D721Med (cell line): ENCODE measurements at regions not wholly inside any gene's neighbourhood (a gene's known extent, or its start where the extent isn't known, plus 50 kb on each side); places are given as distances from the start of the nearest gene placed in this dataset.

Experiments
- DNase-seq: peaks from one replicate; pipeline ENCODE4 v3.0.0; 2011; ENCODE audit warnings: low spot score; ENCODE audit not compliant: insufficient read length
- FAIRE-seq: peaks from 2 replicates; lab custom pipeline; 2011; peaks lifted over from hg19 to GRCh38; lab: Jason Lieb, UNC
- TF ChIP-seq, protein P1 (sequence below): IDR thresholded peaks from 2 replicates; pipeline ENCODE4 v1.5.1; 2012; ENCODE audit warnings: mild to moderate bottlenecking, control low read depth; ENCODE audit not compliant: insufficient read depth; ENCODE audit errors: missing control alignments

DNA sequence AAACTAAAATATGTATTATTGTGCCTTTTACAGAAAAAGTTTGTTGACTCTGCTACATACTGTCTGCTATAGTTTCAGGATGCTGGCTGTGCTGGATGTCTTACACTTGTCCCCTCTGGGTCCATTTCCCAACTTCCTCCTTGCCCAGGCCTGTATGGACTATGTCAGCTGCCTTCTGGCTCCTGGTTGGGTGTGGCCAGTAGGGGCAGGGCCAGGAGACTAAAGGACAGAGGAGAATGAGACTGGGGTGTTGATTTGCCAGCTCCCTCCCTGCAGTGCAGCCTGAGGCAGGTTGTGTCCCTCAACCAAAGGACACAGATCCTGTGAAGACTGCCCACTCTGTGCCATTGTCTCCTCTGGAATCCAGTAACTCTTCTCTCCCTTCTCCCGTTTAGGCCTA is 90.6 kb upstream of the UBE2E2 start:
- FAIRE-seq (no peak), DNase-seq (no peak)
- TF ChIP-seq, protein P1, sequence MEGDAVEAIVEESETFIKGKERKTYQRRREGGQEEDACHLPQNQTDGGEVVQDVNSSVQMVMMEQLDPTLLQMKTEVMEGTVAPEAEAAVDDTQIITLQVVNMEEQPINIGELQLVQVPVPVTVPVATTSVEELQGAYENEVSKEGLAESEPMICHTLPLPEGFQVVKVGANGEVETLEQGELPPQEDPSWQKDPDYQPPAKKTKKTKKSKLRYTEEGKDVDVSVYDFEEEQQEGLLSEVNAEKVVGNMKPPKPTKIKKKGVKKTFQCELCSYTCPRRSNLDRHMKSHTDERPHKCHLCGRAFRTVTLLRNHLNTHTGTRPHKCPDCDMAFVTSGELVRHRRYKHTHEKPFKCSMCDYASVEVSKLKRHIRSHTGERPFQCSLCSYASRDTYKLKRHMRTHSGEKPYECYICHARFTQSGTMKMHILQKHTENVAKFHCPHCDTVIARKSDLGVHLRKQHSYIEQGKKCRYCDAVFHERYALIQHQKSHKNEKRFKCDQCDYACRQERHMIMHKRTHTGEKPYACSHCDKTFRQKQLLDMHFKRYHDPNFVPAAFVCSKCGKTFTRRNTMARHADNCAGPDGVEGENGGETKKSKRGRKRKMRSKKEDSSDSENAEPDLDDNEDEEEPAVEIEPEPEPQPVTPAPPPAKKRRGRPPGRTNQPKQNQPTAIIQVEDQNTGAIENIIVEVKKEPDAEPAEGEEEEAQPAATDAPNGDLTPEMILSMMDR, result no peak

DNA sequence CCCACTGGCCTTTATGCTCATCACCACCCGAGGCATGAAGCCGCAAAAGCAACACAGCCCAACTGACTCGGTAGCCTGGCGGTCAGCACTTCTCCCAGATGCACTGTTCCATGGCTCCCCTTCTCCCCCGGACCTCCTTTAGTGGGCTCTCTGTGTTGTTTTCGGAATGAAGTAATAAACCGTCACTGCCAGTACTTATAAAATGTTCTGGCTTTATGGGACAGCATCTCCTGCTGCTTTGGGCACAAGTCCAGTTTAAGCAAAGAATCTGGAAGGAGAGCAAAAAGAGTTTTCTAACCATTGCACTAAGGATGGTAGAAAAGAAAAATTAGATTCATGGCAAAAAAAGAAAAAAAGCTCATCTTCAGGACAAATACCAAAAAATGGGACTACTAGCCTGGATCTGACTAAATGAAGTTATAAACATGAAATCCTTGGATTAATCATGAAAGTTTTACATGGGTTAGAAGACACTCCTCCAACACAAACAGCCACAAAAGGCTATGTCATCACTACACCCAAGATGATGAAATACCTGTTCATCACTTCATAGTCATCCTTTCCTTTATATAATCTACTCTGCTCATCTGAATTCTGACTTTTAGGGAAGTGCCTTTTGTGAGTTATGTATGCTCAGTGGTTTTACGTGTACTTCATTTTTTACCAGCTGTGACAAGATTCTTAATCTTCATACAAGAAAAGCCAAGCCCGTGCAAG is 89.5 kb upstream of the UBE2E2 start:
- DNase-seq (no peak), FAIRE-seq (no peak)
- TF ChIP-seq, protein P1, result no peak

DNA sequence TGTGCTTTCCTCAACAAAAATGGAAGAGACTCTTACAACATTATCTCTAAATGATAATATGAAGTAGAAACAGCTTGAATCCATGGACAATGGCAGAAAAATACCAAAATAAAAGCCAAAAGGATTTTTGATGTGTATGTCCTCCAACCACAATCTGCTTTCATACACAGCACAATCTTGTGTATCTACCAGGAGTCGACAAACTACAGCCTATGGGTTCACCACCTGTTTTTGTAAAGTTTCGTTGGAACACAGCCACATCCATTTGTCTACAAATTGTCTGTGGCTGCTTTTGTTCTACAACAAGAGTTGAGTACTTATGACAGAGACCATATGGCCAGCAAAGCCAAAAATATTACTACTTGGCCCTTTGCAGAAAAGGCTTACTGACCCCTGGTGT is 88.7 kb upstream of the UBE2E2 start:
- no peak for FAIRE-seq

DNA sequence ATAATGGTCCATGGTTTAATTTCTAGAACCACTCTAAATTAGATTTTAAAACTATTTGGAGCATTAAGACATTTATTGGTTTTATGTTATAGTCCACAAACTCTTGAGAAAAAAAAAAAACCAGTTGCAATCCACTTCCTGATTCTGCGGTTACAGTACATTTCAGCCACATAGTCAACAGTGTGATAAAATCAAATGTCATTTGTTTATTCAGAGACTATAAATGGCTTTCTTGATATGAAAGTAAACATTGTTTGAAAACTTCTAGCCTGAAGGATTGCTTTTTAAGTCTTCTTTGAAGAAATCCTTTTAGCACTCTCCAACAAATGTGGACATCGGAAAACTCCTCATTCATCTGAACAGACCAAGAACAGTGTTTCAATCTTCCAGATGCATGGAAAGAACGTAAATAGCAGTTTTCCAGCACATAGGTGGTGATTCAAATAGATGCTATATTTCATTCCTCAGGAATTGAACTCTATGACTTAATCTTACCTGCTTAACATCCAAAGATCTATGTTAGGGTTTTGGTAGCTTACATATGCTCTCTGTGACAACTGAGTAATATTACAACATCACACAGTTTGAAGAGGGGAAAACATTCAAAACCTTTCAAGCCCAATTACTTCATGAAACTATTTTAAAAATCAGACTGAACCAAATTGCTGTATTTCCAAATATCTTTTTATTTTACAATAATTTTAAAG is 87.8 kb upstream of the UBE2E2 start:
- TF ChIP-seq, protein P1, result no peak
- FAIRE-seq (no peak), DNase-seq (no peak)

More for the DNA sequence above, 88.7 kb upstream of the UBE2E2 start:
- no peak for DNase-seq
- TF ChIP-seq, protein P1, result no peak

DNA sequence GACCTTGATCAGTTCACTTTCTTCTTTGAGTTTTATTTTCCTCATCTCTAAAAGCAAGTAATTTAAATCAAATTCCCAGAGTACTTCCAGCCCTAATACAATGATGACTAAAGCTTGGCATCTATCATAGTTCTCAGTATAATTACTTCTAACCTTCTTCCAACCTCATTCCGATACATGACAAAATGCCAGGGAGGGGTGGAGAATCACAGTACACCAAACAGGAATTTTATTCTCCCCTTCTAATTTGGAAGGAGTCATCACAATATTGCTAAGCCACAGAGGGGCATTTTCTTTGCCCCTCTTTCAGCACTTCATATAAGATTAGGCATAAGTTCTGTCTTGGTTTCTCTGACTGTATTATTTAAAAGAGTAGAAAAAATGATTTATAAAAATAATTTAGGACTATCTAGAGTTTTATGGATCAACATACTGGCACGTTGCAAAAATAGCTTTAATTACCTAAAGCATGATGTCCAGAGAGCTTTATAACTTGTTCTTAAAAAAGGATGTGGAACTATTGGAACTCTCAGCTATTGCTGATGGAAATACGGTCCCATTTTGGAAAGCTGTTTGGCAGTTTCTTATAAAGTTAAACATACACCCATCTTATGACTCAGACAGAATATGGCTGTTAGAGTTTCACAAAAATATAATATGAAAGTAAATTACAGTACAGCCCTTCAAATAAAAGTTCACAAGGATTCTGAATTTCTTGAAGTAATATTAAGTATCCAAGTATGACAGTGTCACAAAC is 86.9 kb upstream of the UBE2E2 start:
- DNase-seq (no peak), FAIRE-seq (no peak)
- TF ChIP-seq, protein P1, result no peak

DNA sequence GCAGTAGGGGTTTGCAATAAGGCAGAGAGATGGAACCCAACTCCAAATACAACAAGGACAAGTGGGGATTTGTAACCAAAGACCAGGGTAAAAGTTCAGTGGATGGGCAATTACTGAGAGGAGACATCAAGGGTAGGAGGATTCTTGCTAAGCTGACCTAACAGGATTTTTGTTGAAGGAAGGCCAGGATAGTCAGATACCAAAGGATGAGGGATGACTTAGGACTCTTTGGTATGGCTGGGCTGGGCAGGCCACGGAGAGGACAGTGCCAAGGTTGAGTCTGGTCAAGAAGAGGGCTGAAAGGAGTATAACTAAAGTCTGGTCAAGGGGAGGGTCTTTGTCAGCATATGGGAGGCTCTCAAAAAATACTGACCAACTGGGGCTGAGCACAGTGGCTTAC is 85.3 kb upstream of the UBE2E2 start:
- no peak for FAIRE-seq
- DNase-seq, result no peak
- TF ChIP-seq, protein P1, result no peak
